ENCODE measurements at regions not wholly inside any gene's neighbourhood (a gene's known extent, or its start where the extent isn't known, plus 50 kb on each side); places are given as distances from the start of the nearest gene placed in this dataset.
"Not testable (repeated sequence)": the region's sequence is repeated elsewhere in the genome, so short reads cannot be mapped to it uniquely, and the experiment has no call there.

DNA sequence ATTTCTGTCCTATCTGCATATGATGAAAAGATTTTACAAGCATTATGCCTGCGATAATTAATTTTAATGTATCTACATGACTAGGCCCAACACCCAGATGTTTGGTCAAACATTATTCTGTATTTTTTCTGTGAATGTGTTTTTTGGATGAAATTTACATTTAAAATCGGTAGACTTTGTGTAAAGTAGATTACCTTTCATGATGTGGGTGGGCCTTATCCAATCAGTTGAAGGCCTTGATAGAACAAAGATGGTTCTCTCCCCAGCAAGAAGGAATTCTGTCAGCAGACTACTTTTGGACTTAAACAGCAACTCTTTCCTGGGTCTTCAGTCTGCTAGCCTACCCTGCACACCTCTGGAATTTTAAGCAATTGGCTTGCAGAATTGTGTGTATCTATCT lies 844.0 kb downstream of the BRINP3 start:
- no peak for DNase-seq

DNA sequence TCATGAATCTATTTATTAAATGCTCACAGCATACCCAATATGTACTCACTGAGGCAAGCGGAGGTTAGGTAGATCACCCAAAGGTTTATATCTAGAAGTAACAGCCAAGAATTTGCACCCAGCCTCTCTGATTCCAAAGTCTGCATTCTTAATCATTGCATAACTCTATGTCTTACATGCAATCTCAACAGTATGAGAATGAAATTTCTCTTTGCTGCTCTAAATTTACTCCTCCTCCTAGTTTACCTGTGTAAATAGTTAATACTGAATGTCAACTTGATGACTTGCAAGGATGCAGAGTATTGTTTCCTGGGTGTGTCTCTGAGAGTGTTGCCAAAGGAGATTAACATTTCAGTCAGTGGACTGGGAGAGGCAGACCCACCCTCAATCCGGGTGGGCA lies 840.6 kb downstream of the BRINP3 start:
- no peak for DNase-seq

DNA sequence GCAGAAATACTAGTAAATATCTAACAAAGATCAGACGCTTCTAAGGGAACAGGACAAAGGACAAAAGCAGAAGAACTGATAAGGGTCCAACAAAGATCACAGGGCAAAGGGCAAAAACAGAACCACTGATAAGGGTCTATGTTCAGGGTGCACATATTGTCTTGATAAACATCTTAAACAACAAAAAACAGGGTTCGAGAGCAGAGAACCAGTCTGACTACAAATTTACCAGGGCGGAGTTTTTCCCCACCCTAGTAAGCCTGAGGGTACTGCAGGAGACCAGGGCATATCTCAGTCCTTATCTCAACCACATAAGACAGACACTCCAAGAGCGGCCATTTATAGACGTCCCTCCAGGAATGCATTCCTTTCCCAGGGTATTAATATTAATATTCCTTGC lies 833.5 kb downstream of the BRINP3 start:
- DNase-seq: not testable (repeated sequence)

DNA sequence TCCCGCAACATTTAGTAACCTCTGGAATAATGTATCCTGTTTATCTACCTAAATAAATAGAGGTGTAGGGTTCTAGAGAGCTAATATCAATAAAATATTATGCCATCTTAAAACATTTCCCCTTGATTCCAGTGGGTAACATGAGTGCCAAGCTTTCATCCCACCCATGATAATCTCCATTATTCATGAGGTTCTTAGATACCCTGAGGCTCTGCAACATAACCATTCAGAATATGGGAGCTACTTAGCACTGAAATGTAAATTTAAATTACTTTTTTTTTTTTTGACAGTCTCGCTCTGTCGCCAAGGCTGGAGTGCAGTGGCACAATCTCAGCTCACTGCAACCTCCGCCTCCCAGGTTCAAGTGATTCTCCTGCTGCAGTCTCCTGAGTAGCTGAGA lies 832.7 kb downstream of the BRINP3 start:
- no peak for DNase-seq

DNA sequence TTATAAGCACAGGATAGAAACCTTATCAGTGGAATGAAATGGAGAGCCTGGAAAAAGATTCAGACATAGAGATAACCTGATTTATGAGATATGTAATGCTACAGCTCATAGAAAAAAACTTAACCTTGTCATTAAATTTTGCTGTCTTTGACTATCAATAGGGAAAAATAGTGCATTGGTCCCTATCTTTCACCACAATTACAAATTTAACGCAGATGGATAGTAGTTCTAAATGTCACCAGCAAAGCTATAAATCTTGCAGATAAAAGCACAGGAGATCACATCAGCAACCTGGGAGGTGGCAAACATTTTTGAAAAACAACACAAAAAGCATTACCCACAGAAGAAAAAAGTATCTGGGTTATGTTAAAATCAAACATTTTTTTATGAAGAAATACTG lies 831.6 kb downstream of the BRINP3 start:
- no peak for DNase-seq

DNA sequence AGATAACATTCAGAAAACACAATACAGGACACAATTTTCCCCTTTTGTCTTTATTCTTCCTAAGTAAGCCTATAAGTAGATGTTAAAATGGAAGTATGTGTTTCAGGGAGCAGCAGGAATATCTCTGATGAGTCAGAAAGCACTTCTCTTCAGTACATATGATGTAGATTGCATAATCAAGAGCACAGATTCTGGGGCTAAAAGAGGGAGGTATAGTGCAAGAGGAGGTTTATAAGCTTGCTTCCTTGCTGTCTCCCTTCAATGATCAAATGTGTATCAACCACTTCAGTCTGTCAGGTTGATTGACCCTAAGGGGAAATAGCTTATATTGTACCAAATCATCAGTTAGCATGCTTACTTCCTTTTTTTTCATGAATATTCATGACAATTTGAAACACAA lies 822.8 kb downstream of the BRINP3 start:
- DNase-seq: no peak

DNA sequence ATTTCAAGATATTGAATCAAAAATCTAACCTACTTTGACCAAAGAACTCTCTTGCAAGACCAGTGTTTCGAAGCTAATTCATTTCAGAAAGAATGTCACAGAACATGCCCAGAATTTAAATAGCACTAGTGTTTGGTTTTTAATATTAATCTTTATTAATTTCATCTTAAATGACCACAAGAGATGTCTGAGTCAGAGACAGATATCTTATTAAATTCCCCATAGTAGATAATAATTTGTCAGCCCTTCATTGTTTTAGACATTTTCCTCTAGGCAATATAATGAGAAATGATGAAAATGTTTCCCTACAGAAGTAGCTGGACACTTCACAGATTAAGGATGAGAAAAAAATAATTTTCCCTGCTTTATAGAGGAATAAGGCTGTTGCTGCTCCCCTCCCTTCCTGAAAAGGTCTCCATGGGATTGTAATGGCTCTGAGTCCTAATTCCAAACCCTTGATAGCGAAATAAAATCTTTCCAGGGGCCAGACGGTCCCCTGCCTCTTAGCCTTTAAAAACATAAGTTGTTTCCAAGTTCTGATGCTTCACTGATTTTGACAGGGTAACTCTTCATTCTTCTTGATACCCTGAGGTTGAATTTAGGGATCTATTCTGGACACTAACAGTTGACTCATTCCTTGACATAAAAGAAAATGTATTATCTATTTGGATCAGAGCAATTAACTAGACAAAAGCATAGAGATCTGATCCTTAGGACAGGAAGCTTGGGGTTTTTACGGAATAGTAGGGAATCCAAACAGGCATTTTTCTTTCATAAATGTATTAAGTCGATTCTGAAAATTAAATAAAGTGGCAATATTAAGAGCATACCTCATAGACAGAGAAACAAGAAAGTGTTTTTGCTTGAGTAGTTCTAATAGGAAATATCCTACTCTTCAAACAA lies 820.8 kb downstream of the BRINP3 start:
- DNase-seq: no peak

DNA sequence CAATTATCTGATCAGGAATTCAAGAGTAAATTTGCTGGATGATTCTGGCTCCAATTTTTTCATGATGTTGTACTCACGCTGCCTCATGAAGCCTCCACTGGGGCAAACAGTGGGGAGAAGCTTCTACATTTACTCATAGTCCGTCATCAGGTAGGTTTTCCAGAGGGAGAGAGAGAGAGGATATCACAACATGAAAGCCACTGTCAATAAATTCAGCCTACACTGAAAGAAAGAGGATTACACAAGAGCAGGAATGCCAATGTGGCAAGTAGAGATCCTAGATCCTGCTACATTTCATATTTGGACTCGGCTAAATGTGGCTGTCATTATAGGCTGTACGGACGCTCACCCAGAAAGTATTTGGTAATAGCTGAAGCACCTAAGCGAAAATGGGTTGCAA lies 819.9 kb downstream of the BRINP3 start:
- DNase-seq: no peak

DNA sequence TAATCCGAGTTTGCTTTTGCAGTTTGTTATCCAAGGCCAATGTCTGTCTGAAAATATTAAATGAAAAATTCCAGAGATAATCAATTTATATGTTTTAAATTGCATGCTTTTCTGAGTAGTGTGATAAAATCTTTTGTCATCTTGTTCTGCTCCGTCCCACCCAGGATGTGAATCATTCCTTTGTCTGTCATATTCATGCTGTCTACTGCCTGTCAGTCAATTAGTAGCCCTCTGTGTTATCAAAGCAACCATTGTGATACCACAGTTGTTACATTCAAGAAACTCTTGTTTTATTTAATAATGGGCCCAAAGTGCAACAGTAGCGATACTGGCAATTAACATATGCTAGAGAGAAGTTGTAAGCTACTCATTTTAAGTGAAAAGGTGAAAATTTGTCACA lies 819.3 kb downstream of the BRINP3 start:
- DNase-seq: no peak

DNA sequence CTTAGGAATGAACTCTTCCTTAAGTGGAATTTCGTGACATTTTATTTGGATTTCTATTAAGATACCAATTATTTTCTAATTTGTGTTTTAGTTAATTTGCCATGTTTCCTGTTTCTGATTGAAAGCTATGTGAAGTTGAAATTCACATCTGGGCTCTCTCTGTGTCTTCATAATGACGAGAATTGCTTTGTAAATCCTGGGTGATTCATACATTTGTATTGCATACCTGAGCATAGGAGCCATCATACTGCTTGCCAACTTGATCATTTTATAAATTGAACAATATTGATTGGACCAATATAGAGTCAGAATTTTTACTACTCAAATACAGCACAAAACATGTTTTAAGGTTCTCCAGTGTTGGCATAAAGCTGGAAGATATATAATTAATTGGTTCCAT lies 817.9 kb downstream of the BRINP3 start:
- no peak for DNase-seq

DNA sequence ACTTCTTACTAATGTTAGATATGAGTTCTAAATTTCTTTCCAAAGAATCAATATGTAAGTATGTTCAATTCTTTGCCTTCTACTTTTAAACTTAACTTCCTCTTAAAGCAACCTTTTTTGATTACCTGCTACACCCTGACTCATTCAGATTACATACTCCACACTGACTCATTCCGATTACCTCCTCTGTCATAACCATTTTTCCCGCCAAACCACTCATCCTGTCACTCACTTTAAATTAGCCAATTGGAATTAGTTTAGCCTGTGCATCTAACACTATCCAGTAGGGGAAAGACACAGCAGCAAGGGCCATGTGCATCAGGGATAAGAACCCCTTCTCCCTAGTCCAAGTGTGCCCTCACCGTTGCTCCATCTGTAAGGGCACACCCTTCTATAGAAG lies 815.5 kb downstream of the BRINP3 start:
- DNase-seq: no peak

DNA sequence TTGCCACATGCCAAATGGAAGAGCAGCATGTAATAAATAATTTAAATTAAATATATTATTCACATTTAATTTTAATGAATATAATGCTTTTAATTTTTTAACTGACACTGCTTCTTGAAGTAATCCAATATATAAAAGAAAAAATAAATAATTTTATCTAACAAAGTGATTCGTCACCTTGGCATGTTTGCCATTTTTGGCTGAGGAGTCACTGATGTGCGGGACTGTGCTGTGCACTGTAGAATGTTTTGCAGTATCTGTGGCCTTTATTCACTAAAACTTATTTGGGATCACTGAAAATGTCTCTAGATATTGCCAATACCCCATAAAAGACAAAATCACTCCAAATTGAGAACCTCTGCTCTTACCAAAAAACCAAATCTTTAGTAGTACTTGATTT lies 807.8 kb downstream of the BRINP3 start:
- no peak for DNase-seq

DNA sequence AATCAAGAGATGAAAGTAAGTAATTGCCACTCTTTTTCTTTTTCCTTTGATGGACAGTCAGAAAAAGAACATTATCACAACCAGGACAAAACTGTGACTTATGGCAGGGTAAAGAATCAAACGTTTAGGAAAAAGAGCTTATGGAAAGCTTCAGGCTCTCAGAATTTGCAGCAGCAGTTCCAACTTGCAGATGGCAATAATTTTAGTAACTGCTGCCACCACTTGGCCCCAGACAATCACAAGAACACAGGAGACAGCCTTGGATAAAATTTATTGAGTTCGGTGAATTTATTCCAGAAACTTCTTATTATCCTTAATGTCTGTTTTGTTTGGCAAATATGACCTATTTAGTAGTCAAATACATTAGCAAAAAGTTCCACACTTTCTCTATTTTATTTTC lies 804.4 kb downstream of the BRINP3 start:
- no peak for DNase-seq

DNA sequence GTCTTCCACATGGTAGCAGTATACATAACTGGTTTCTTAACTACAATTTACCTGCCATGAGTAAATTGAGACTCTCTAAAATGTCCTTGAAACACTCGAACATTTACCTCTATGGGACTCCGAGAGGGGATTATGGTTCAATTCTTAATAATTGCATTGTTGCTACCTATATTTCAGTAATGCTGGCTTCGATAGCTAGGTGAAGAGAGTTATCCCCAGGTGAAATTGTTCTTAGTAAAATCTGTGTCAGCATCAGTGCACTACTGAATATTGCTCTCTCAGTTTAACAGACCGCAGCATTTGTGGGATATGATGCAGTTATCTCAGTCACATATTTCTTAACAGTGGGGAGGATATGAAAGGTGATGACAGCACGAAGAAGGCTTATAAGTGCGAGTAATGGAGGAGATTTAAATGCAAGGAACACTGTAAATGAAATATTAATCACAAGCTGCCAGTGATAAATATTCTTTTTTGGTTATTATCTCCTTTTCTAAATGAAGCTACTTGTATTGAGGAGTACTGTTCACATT lies 801.9 kb downstream of the BRINP3 start:
- DNase-seq: no peak

DNA sequence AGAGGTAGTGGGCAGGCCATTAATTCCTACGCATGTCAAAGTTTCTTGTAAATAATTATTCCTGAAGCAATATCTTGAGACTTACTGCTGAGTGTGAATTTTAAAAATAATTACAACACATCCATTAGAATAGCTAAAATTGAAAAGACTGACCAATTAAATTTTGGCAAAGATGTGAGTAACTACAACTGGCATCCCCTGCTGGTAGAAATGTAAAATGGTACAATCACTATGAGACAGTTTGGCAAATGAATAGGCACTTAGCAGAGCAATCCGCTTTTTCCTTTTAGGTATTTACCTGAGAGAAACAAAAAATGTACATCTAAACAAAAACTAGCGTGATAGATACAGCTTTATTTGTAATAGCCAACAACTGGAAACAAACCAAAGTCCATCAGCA lies 798.9 kb downstream of the BRINP3 start:
- no peak for DNase-seq

DNA sequence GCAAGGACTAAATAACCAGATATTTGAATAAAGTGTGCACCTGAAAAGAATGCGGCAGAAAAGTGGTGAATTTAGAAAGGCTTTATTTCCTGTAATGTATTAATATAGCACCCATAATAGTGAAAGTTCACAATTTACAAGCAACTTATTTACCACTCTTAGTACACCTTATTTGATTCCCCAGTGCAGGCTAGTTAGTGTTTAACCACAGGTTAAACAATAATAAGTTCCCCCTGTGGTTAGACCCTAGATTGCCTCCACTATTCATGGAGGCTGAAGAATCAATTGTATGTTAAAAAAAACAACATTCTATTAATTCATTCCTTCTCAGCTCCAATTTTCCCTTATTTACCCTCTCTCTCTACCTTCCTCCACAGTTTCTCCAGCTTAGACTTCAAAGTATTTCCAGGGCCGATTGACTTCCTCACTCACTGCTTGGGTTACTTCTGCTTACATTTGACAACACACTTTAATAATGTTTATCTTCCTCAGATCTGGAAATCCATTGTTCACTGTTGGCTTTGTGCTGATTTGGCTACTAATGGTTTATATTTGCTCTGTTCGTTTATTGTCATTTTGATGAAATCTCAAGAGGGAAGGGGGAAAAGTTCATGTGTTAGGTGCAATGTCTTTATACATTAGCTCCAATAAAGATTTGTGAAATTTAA lies 796.3 kb downstream of the BRINP3 start:
- no peak for DNase-seq

DNA sequence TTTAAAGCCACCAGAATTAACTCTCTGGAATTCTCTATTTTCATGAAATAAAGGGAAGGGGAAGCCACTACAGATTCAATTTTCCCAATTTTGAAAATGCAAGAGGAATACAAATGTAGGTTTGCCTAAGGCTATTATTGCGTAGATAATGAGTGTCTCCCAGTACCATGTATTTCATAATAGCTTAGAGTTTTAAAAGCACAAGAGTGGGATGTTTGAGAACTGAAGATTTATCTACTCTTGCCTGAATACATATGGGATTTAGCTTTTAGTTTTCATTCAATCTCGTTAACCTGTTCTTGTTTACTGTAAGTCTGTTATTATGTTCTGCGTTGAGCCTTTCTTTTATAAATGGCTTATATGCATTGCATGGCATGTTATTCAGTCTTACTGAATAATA lies 795.1 kb downstream of the BRINP3 start:
- no peak for DNase-seq

DNA sequence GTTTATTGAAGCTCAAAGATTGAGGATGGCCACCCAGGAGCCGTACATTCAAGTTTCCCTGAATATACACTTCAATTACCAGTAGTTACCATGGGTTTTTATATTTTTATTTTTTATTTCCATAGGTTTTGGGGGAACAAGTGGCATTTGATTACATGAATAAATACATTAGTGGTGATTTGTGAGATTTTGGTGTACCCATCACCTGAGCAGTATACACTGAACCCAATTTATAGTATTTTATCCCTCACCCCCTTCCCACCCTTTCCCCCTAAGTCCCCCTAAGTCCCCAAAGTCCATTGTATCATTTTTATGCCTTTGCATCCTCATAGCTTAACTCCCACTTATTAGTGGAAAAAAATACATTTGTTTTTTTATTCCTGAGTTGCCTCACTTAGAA lies 791.4 kb downstream of the BRINP3 start:
- DNase-seq: no peak

DNA sequence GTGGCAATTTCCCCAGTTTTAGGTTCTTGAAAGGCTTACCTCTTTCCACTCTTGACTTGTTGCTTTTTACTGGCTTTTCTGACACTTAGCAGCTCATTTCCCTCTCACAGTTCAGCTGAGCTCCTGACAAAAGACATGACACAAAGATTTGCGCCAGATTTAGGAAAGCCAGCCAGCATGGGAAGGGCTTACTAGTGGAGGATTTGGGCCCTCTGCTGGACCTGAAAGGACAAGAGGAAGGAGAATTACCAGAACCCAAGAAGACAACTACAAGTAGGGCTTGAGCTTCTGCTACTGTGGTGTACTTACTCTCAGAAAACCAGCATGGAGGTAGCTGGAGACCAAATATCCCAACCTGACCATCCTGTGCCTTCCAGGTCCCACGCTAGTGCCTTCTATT lies 784.5 kb downstream of the BRINP3 start:
- DNase-seq: no peak

DNA sequence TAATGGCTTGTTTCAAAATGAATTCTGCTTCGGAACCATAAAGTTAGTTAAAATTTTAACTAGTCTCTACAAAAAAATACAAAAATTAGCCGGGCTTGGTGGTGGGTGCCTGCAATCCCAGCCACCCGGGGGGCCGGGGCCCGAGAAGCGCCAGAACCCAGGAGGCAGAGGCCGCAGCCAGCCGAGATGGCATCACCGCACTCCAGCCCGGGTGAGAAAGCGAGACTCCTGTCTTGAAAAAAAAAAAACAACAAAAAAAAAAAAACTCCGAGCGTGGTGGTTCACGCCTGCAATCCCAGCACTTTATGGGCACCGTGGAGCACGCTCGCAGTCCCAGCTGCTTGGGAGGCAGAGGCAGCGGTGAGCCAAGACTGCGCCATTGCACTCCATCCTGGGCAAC lies 781.4 kb downstream of the BRINP3 start:
- DNase-seq: no peak

DNA sequence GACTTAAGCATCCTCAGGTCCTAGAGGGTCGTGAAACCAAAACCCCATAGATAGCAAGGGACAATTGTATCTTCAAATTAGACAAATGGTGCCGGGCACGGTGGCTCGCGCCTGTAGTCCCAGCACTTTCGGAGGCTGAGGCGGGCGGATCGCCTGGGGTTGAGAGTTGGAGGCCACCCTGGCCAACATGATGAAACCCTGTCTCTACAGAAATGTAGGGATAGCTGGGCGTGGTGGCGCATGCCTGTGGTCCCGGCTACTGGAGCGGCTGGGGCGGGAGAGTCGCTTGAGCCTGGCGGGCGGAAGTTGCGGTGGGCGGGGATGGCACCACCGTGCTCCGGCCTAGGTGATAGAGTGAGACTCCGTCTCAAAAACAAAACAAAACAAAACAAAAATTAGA lies 780.6 kb downstream of the BRINP3 start:
- DNase-seq: no peak

DNA sequence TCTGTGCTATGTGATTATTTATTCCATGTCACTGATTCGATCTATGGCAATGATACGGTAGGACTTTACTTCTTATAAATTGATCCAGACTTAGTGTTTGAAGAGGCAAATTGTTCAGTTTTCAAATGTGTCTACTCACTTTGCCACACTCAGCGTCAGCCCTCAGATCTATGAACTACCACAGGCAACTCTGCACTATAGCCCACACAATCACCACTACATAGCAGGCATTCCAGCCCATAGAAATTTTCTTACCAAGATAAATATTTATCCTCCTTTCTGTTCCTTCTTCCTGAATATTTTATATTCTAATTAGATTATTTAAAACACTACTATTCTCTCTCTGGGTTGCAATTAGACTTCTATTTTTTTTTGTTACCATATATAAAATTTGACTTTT lies 776.1 kb downstream of the BRINP3 start:
- DNase-seq: no peak

DNA sequence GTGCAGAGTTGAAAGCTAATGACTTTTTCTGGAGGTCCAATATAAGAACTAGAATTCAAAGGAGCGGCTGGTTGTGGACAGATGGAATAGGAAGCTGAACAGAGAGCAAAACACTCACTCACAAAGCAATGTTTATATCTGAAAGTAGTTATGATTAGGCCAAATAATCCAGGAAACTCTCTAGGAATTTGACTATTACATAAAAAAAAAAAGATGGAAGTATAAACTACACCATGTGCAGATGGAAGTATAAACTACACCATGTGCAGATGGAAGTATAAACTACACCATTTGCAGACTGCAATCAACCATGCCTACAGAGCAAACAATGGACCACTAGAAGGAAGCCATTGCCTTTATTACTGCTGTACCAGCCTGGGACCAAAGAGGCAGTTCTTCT lies 771.1 kb downstream of the BRINP3 start:
- no peak for DNase-seq

DNA sequence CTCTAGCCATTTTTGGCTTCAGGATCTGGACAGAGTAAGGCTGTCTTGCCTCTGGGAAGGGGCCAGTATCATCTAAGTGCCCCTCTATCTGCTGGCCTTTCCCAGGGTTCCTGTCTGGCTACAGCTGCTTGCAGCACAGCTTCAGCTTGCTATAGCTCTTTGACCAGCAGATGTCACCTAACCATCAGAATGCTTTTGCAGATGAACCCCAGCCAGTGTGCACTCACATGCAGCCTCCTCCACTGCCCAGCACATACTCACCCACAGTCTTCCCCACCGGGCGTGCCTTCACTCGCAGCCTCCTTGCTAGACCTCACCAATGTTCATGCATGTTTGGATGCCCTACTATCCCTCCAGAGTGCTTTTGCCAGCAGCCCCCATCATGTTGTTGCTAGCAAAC lies 769.0 kb downstream of the BRINP3 start:
- no peak for DNase-seq

All from NCI-H187 treated with DMSO at 0.1 percent for 48 hours (cell line).